Spinal cord (tissue), 9 donors: ENCODE measurements at regions not wholly inside any gene's neighbourhood (a gene's known extent, or its start where the extent isn't known, plus 50 kb on each side); places are given as distances from the start of the nearest gene placed in this dataset.
A peak's percentile ranks its signal among the peaks of the same experiment; 100 is the strongest.

Source experiments
- DNase-seq, 6 donors: peaks; one replicate each; pipeline versions ENCODE4 v3.0.0 to v3.0.0-alpha.2; 2013 to 2015; ENCODE audit warnings: low spot score in 6 of 6, low read depth in 4 of 6
- H3K27ac ChIP-seq: one replicate; pipeline ENCODE4 v1.5.1; 2013; ENCODE audit warnings: low read depth, low read length, control low read depth
- H3K27me3 ChIP-seq: one replicate; pipeline ENCODE4 v1.6.1; 2013; ENCODE audit warnings: low read length; ENCODE audit not compliant: control insufficient read depth, insufficient read depth
- H3K36me3 ChIP-seq: one replicate; pipeline ENCODE4 v1.6.1; 2013; ENCODE audit warnings: low read length; ENCODE audit not compliant: control insufficient read depth, insufficient read depth
- H3K4me1 ChIP-seq: one replicate; pipeline ENCODE4 v1.6.1; 2013; ENCODE audit warnings: low read length; ENCODE audit not compliant: control insufficient read depth, insufficient read depth
- H3K4me3 ChIP-seq: one replicate; pipeline ENCODE4 v1.5.1; 2013; ENCODE audit warnings: low read depth, low read length, control low read depth
- H3K9me3 ChIP-seq: one replicate; pipeline ENCODE4 v1.6.1; 2013; ENCODE audit warnings: low read length; ENCODE audit not compliant: control insufficient read depth, insufficient read depth
- WGBS: methylation state at CpG from one replicate; pipeline ENCODE4 v1.1.5; 2013; ENCODE audit warnings: missing lambda C conversion rate; ENCODE audit not compliant: insufficient coverage; 5-methylcytosine and 5-hydroxymethylcytosine counted together
- donor health status: healthy.

- Histone ChIP-seq H3K9me3 (no peaks in the 10 kb centered on the region), H3K27ac (no peak overlapping the region), H3K4me3 (no peak overlapping the region), H3K27me3 (peaks cover 10% of the 10 kb centered on the region), H3K4me1 (peaks cover 23% of the 10 kb centered on the region), H3K36me3 (no peaks in the 10 kb centered on the region)
- 30% methylated on average over 13 of the region's 13 CpGs for WGBS
- DNase-seq = peak in 5 of 6 donors; percentile 43 to 85 (median 64)
These were observed 98.7 kb downstream of the C5orf15 start for GRCh38 chr5:133869519-133870335.

GRCh38 chr5:133868946-133869518 is 99.4 kb downstream of the C5orf15 start:
- Histone ChIP-seq H3K27me3 (peaks cover 14% of the 10 kb centered on the region), H3K4me1 (peaks cover 23% of the 10 kb centered on the region), H3K4me3 (no peak overlapping the region), H3K27ac (no peak overlapping the region), H3K9me3 (no peaks in the 10 kb centered on the region), H3K36me3 (no peaks in the 10 kb centered on the region)
- DNase-seq = peak in 5 of 6 donors; percentile 67 to 96 (median 78)
- 0% methylated on average over 6 of the region's 16 CpGs for WGBS

GRCh38 chr5:133867851-133868545 is 100.4 kb downstream of the C5orf15 start:
- no peak for DNase-seq
- H3K27ac ChIP-seq = no peak overlapping the region
- 92% methylated on average over 6 of the region's 10 CpGs for WGBS

GRCh38 chr5:133867341-133867740 is 101.1 kb downstream of the C5orf15 start:
- no peak for DNase-seq
- Histone ChIP-seq H3K4me3 (no peak overlapping the region), H3K27me3 (peaks cover 14% of the 10 kb centered on the region), H3K4me1 (peaks cover 23% of the 10 kb centered on the region), H3K9me3 (no peaks in the 10 kb centered on the region), H3K27ac (no peak overlapping the region), H3K36me3 (no peaks in the 10 kb centered on the region)
- WGBS = 75% methylated on average over 3 of the region's 4 CpGs

More at GRCh38 chr5:133867851-133868545, 100.4 kb downstream of the C5orf15 start:
- H3K4me3 ChIP-seq = no peak overlapping the region
- peaks cover 14% of the 10 kb centered on the region for H3K27me3 ChIP-seq
- no peaks in the 10 kb centered on the region for H3K9me3 ChIP-seq
- peaks cover 23% of the 10 kb centered on the region for H3K4me1 ChIP-seq
- H3K36me3 ChIP-seq = no peaks in the 10 kb centered on the region

- peaks cover 23% of the 10 kb centered on the region for H3K4me1 ChIP-seq
- DNase-seq = no peak
- no peaks in the 10 kb centered on the region for H3K36me3 ChIP-seq
- no peak overlapping the region for H3K4me3 ChIP-seq
- 86% methylated on average over 3 of the region's 3 CpGs for WGBS
- H3K27ac ChIP-seq = no peak overlapping the region
- H3K27me3 ChIP-seq = peaks cover 14% of the 10 kb centered on the region
- H3K9me3 ChIP-seq = no peaks in the 10 kb centered on the region
These were observed 101.6 kb downstream of the C5orf15 start for GRCh38 chr5:133866903-133867245.

GRCh38 chr5:133866160-133866902 is 102.1 kb downstream of the C5orf15 start:
- peaks cover 23% of the 10 kb centered on the region for H3K4me1 ChIP-seq
- no peaks in the 10 kb centered on the region for H3K9me3 ChIP-seq
- H3K27ac ChIP-seq = no peak overlapping the region
- H3K36me3 ChIP-seq = no peaks in the 10 kb centered on the region
- no peak overlapping the region for H3K4me3 ChIP-seq
- 94% methylated on average over 10 of the region's 12 CpGs for WGBS
- peaks cover 14% of the 10 kb centered on the region for H3K27me3 ChIP-seq
- DNase-seq = no peak

- H3K36me3 ChIP-seq = no peaks in the 10 kb centered on the region
- DNase-seq = no peak
- peaks cover 16% of the 10 kb centered on the region for H3K27me3 ChIP-seq
- H3K27ac ChIP-seq = no peak overlapping the region
- no peak overlapping the region for H3K4me3 ChIP-seq
- H3K9me3 ChIP-seq = no peaks in the 10 kb centered on the region
- WGBS = 69% methylated on average over 4 of the region's 5 CpGs
- H3K4me1 ChIP-seq = peaks cover 17% of the 10 kb centered on the region
These were observed 103.3 kb downstream of the C5orf15 start for GRCh38 chr5:133865113-133865512.

GRCh38 chr5:133864711-133865110 is 103.7 kb downstream of the C5orf15 start:
- no peak overlapping the region for H3K4me3 ChIP-seq
- WGBS = 77% methylated on average over 4 of the region's 5 CpGs
- H3K4me1 ChIP-seq = peaks cover 13% of the 10 kb centered on the region
- no peak overlapping the region for H3K27ac ChIP-seq
- peaks cover 16% of the 10 kb centered on the region for H3K27me3 ChIP-seq
- no peak for DNase-seq
- H3K36me3 ChIP-seq = no peaks in the 10 kb centered on the region
- no peaks in the 10 kb centered on the region for H3K9me3 ChIP-seq

GRCh38 chr5:133863857-133864585 is 104.4 kb downstream of the C5orf15 start:
- Histone ChIP-seq H3K9me3 (no peaks in the 10 kb centered on the region), H3K27me3 (peaks cover 16% of the 10 kb centered on the region), H3K4me1 (peaks cover 6% of the 10 kb centered on the region), H3K36me3 (no peaks in the 10 kb centered on the region), H3K4me3 (no peak overlapping the region), H3K27ac (no peak overlapping the region)
- no peak for DNase-seq
- WGBS = 78% methylated on average over 10 of the region's 11 CpGs
